Right cardiac atrium (tissue), 5 donors: ENCODE measurements at regions not wholly inside any gene's neighbourhood (a gene's known extent, or its start where the extent isn't known, plus 50 kb on each side); places are given as distances from the start of the nearest gene placed in this dataset.
A peak's percentile ranks its signal among the peaks of the same experiment; 100 is the strongest.
"Not testable (repeated sequence)": the region's sequence is repeated elsewhere in the genome, so short reads cannot be mapped to it uniquely, and the experiment has no call there.

Experiments used
- ATAC-seq, 2 donors: fragments of 200-7000 bp; cut with Tn5 transposase; one replicate each; pipeline versions ENCODE4 v1.8.0 to v1.9.1; 2020; ENCODE audit warnings: moderate library complexity in 2 of 2, mild to moderate bottlenecking in 1 of 2
- DNase-seq, 3 donors: peaks; one replicate each; pipeline ENCODE4 v3.0.0-alpha.2; 2020
- H3K27ac ChIP-seq: one replicate; pipeline ENCODE4 v1.5.1; 2013; ENCODE audit warnings: mild to moderate bottlenecking, low read length, control low read depth, moderate library complexity
- H3K27me3 ChIP-seq: one replicate; pipeline ENCODE4 v1.6.1; 2013; ENCODE audit not compliant: control insufficient read depth, insufficient read depth
- H3K4me1 ChIP-seq: one replicate; pipeline ENCODE4 v1.6.1; 2013; ENCODE audit warnings: low read length; ENCODE audit not compliant: control insufficient read depth, insufficient read depth
- H3K4me3 ChIP-seq: one replicate; pipeline ENCODE4 v1.5.1; 2013; ENCODE audit warnings: low read length, control low read depth
- H3K9me3 ChIP-seq: one replicate; pipeline ENCODE4 v1.6.1; 2013; ENCODE audit warnings: low read length; ENCODE audit not compliant: control insufficient read depth
- WGBS: extraction: QIAGEN DNeasy Blood & Tissue Kit; methylation state at CpG from one replicate; pipeline ENCODE4 v1.1.7; 2013; 5-methylcytosine and 5-hydroxymethylcytosine counted together
- intact Hi-C, 4 donors: fragments of 100-400 bp; cut with DNase I; formaldehyde crosslinking; loops; one replicate each; pipeline versions ENCODE4 v1.11.0 to v1.14.0; 2022 to 2023
- donor health status: healthy with polysubstance abuse.
- donor health status: DM: no; HTN: yes; CAD: no.
- donor health status: DM: no; HTN: no; CAD: no.
- donor health status: DM: no; HTN: yes; CAD: no; lungs with severe emphysema.
- donor health status: DM: yes; HTN: yes; CAD: no.

- Histone ChIP-seq H3K9me3 (no peaks in the 10 kb centered on the region), H3K27me3 (no peaks in the 10 kb centered on the region), H3K27ac (no peak overlapping the region), H3K4me3 (no peak overlapping the region), H3K4me1 (no peaks in the 10 kb centered on the region)
- DNase-seq (no peak), ATAC-seq (no peak)
- intact Hi-C loops = no loop called here
Measured at GRCh38 chr19:31534231-31534630, 185.0 kb upstream of the TSHZ3 start.

- H3K27me3 ChIP-seq = no peaks in the 10 kb centered on the region
- 85% methylated on average over 17 of the region's 17 CpGs for WGBS
- no peak overlapping the region for H3K4me3 ChIP-seq
- DNase-seq = no peak
- no peaks in the 10 kb centered on the region for H3K9me3 ChIP-seq
- no peak for ATAC-seq
- no peaks in the 10 kb centered on the region for H3K4me1 ChIP-seq
- no peak overlapping the region for H3K27ac ChIP-seq
- intact Hi-C loops = no loop called here
Measured at GRCh38 chr19:31534786-31535657, 185.8 kb upstream of the TSHZ3 start.

- intact Hi-C loops = no loop called here
- H3K9me3 ChIP-seq = no peaks in the 10 kb centered on the region
- no peak overlapping the region for H3K27ac ChIP-seq
- WGBS = 82% methylated on average over 8 of the region's 8 CpGs
- DNase-seq (no peak), ATAC-seq (no peak)
- H3K4me1 ChIP-seq = no peaks in the 10 kb centered on the region
- H3K4me3 ChIP-seq = no peak overlapping the region
- H3K27me3 ChIP-seq = no peaks in the 10 kb centered on the region
Measured at GRCh38 chr19:31535691-31536460, 186.6 kb upstream of the TSHZ3 start.

- intact Hi-C loops = no loop called here
- no peaks in the 10 kb centered on the region for H3K27me3 ChIP-seq
- no peak overlapping the region for H3K27ac ChIP-seq
- H3K4me3 ChIP-seq = no peak overlapping the region
- DNase-seq = no peak
- 90% methylated on average over 3 of the region's 3 CpGs for WGBS
- H3K9me3 ChIP-seq = no peaks in the 10 kb centered on the region
- ATAC-seq = peak in 1 of 2 donors; percentile 11
- no peaks in the 10 kb centered on the region for H3K4me1 ChIP-seq
Measured at GRCh38 chr19:31537136-31537535, 187.9 kb upstream of the TSHZ3 start.

GRCh38 chr19:31537902-31538301 is 188.7 kb upstream of the TSHZ3 start:
- 62% methylated on average over 5 of the region's 5 CpGs for WGBS
- DNase-seq, ATAC-seq, H3K4me3 ChIP-seq, H3K9me3 ChIP-seq, H3K4me1 ChIP-seq, intact Hi-C loops, H3K27ac ChIP-seq, H3K27me3 ChIP-seq: not testable (repeated sequence)

- H3K27ac ChIP-seq = no peak overlapping the region
- ATAC-seq (no peak), DNase-seq (no peak)
- H3K9me3 ChIP-seq = no peaks in the 10 kb centered on the region
- H3K4me1 ChIP-seq = no peaks in the 10 kb centered on the region
- intact Hi-C loops = no loop called here
- 73% methylated on average over 5 of the region's 5 CpGs for WGBS
- H3K27me3 ChIP-seq = no peaks in the 10 kb centered on the region
- H3K4me3 ChIP-seq = no peak overlapping the region
Measured at GRCh38 chr19:31538879-31539278, 189.6 kb upstream of the TSHZ3 start.

- H3K27ac ChIP-seq = no peak overlapping the region
- H3K4me3 ChIP-seq = no peak overlapping the region
- intact Hi-C loops = no loop called here
- H3K4me1 ChIP-seq = no peaks in the 10 kb centered on the region
- no peak for DNase-seq
- no peaks in the 10 kb centered on the region for H3K9me3 ChIP-seq
- no peak for ATAC-seq
- no peaks in the 10 kb centered on the region for H3K27me3 ChIP-seq
- WGBS = 86% methylated on average over 6 of the region's 6 CpGs
Measured at GRCh38 chr19:31539386-31539785, 190.2 kb upstream of the TSHZ3 start.

- ATAC-seq (no peak), DNase-seq (no peak)
- H3K4me3 ChIP-seq = no peak overlapping the region
- intact Hi-C loops = loop anchor here in 2 of 4 donors (10.0 kb wide), 2 partner anchors 147 to 857 kb away; no protein-coding TSS in a partner anchor
- no peaks in the 10 kb centered on the region for H3K9me3 ChIP-seq
- no peaks in the 10 kb centered on the region for H3K4me1 ChIP-seq
- no peak overlapping the region for H3K27ac ChIP-seq
- WGBS = 12% methylated on average over 2 of the region's 2 CpGs
- no peaks in the 10 kb centered on the region for H3K27me3 ChIP-seq
Measured at GRCh38 chr19:31541396-31541795, 192.2 kb upstream of the TSHZ3 start.

GRCh38 chr19:31543456-31543855 is 194.2 kb upstream of the TSHZ3 start:
- WGBS = 88% methylated on average over 5 of the region's 5 CpGs
- no peak for DNase-seq
- no peak for ATAC-seq
- Histone ChIP-seq H3K27me3 (no peaks in the 10 kb centered on the region), H3K27ac (no peak overlapping the region), H3K9me3 (no peaks in the 10 kb centered on the region), H3K4me1 (no peaks in the 10 kb centered on the region), H3K4me3 (no peak overlapping the region)
- intact Hi-C loops = loop anchor here in 2 of 4 donors (10.0 kb wide), 2 partner anchors 149 to 859 kb away; no protein-coding TSS in a partner anchor

GRCh38 chr19:31545777-31546176 is 196.5 kb upstream of the TSHZ3 start:
- intact Hi-C loops = loop anchor here in 3 of 4 donors (5.0 to 10.0 kb wide), 3 partner anchors 151 to 863 kb away; no protein-coding TSS in a partner anchor
- Histone ChIP-seq H3K27me3 (no peaks in the 10 kb centered on the region), H3K4me1 (no peaks in the 10 kb centered on the region), H3K9me3 (no peaks in the 10 kb centered on the region), H3K4me3 (no peak overlapping the region), H3K27ac (no peak overlapping the region)
- 60% methylated on average over 2 of the region's 2 CpGs for WGBS
- ATAC-seq (no peak), DNase-seq (no peak)
